HG03196 (cell line): ENCODE measurements at regions not wholly inside any gene's neighbourhood (a gene's known extent, or its start where the extent isn't known, plus 50 kb on each side); places are given as distances from the start of the nearest gene placed in this dataset.

ENCODE experiments used
- ATAC-seq: cut with Tn5 transposase; IDR thresholded peaks from one replicate; pipeline ENCODE4 v1.9.1; 2021; ENCODE audit not compliant: unreplicated experiment

DNA sequence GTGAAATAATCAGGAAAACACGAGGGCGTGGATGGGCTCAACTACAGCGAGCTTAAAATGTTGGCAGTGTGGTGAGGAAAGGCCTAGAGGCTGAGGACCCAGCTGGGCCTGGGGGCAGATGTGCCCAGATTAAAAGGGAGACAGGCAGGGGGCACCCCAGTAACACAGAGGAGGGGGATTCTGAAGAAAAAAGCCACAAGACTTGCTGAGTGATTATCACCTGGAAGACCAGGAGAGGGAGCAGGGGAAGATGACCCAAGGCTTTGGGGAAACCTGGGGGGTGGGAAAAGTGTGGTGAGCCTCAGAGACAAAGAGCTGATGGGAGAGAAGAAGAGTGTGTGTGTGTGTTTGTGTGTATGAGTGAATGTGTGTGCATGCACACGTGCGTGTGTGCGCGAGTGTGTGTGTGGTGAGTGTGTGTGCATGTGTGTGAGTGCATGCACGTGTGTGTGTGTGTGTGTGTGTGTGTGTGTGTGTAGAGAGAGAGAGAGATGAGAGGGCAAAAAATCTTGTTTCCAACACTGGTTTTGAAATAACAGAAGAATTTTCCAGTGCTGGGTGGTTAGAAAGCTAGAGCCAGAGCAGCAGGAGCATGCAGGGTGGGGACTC lies 500.5 kb downstream of the BUD13 start:
- no peak for ATAC-seq

- ATAC-seq = no peak
Measured at GRCh38 chr11:116271479-116271878, 501.3 kb downstream of the BUD13 start.

GRCh38 chr11:116267146-116267545 lies 505.6 kb downstream of the BUD13 start:
- ATAC-seq = no peak

GRCh38 chr11:116263770-116264169 lies 509.0 kb downstream of the BUD13 start:
- no peak for ATAC-seq

DNA sequence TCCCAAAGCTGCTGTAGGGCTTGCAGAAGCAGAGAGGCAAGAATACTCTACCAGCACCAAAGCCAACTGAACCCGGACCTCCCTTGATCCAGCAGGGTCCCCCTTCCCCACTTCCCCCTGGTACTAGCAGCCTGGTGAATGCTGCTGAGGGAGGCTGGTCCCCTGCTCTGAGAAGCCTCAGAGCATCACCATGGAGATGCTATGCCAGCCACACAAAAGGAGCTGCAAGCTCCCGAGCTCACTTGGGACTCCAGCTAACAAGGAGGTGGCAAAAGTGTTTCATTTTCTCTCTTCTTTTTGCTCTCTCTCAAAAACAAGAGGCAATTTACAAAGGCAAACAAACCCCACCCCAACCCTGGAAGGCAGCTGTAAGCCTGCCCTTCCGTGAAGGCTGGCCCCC lies 509.8 kb downstream of the BUD13 start:
- ATAC-seq = no peak

DNA sequence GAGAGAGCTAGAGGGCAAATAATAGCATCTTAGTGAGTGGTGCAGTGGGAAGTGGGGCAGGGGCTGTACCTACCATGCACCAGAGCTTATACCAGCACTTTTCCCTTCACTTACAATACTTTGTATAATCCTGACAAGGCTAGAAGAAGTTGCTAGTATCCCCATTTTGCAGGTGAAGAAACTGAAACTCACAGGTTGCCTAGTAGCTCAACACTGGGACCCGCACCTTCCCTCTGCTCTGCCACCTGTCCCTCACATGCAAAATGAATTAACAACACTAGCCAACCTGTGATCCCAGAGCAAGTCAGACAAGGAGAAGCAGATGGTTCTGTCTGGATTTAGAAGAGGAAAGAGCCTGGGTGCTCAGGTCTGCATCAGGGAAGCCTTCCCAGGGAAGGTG lies 510.4 kb downstream of the BUD13 start:
- no peak for ATAC-seq

DNA sequence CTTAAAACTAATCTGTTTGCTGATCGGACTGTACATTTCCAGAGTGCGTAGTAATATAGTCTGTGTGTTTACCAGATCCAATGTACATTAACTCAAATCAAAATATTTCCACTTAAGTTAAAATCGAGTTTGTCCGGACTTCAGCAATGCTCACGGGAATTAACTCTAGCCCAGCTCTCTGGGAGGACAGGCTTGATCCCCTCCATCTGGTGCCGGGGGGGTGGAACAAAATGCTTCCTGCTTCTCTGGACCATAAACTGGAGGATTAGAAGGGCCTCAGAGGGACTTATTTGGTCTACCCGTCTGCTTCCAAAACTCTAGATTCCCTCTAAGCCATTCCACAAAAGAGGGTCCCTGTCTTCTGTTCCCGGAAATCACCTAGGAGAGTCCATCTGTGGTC lies 511.2 kb downstream of the BUD13 start:
- no peak for ATAC-seq

DNA sequence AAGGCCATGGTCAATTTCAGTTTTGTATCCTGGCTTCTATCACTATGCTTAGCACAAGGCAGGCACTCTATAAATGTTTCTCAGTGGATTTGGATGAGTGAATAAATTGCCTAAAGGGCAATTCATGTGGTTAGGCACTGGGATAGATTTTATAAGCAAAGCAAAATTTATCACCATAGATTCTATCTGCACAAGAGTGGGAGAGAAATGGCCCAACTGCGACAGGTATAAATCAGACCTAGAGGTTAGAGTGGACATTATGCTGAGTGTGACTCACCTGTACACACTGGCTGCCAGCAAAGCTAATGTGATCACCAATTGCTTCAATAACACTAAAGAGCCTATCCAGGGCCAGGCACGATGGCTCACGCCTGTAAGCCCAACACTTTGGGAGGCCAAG lies 514.0 kb downstream of the BUD13 start:
- no peak for ATAC-seq

DNA sequence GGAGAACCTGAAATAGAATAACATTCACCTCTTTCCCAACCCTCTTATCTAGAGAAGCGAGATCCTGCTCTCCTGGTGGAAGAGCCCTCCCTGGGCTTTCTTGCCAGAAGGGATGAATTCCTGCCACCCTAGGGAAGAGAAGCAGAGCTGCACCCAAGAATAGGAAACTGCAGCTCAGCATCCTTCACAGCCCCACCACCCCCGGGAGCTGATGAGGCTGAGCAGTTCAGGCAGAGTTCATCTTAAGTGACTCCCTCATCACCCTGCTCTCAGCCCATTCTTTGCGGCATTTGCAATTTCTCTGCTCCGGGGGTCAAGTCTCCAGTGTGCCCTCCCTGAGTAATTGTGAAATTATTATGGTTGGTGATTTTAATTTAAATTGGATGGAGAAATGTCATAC lies 514.9 kb downstream of the BUD13 start:
- no peak for ATAC-seq

- ATAC-seq = no peak
Measured at GRCh38 chr11:116257092-116257491, 515.7 kb downstream of the BUD13 start.

DNA sequence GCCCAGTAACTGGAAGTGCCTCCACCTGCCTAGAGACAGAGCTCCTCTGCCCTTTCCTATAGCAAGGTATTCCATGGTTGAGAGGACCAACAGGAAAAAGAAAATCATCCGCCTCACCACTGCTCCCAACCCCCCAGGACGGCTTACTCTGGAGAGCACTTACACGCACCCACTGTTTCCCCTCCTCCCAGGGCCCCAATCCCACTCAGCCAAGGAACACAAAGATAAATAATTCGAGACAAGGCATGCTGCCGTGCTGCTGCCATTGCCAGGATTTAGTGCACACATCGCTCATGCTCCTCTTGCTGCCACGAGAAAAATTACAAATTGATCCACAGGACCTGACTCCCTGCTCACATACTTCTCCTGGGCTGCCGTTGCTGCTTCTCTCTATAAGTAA lies 516.6 kb downstream of the BUD13 start:
- ATAC-seq = no peak

GRCh38 chr11:116255321-116255953 lies 517.4 kb downstream of the BUD13 start:
- ATAC-seq = no peak

- ATAC-seq = no peak
Measured at GRCh38 chr11:116250155-116250554, 522.6 kb downstream of the BUD13 start.

DNA sequence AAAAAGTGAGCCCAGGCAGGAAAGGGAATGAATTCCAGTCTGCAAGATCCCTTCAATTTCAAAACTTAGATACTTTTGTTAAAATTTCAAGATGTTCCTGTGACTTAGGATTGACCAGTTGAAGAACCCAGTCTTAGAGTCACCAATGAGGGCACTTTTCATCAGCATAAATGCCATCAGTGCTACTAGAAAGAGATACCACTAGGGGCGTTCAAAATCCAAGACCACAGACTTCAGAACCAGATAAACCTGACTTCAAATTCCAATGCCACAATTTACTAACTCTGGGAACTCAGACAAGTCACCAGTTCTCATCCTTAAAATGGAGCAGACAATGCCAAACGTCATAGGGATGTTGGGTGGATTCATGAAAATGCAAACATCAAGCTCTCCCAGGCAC lies 523.2 kb downstream of the BUD13 start:
- ATAC-seq = no peak

- ATAC-seq = no peak
Measured at GRCh38 chr11:116244889-116245288, 527.9 kb downstream of the BUD13 start.

GRCh38 chr11:116244439-116244838 lies 528.3 kb downstream of the BUD13 start:
- ATAC-seq = no peak

- no peak for ATAC-seq
Measured at GRCh38 chr11:116243991-116244390, 528.8 kb downstream of the BUD13 start.

- ATAC-seq = no peak
Measured at GRCh38 chr11:116242006-116242405, 530.8 kb downstream of the BUD13 start.

DNA sequence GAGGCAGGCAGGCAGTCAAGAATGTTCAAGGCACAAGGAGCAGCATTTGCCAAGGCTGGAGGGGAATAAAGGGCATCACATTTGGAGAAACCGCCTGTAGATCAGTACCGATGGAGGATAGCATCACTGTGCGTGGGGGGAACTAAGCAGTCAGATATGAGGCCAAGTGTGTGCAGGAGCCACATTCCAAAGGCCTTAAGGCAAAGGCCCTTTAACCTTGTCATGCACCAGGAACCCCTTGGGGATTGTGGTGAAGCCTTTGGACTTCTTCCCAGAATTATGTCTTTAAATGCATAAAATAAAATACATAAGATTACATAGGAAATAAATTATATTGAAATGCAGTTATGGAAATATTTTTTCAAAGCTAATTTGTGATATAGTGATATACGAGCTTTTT lies 532.1 kb downstream of the BUD13 start:
- no peak for ATAC-seq

GRCh38 chr11:116239247-116239646 lies 533.5 kb downstream of the BUD13 start:
- ATAC-seq = no peak

GRCh38 chr11:116234989-116235568 lies 537.7 kb downstream of the BUD13 start:
- no peak for ATAC-seq

- no peak for ATAC-seq
Measured at GRCh38 chr11:116233561-116233960, 539.2 kb downstream of the BUD13 start.

- no peak for ATAC-seq
Measured at GRCh38 chr11:116232364-116232828, 540.4 kb downstream of the BUD13 start.
